Progenitor cell of endocrine pancreas (in vitro differentiated cells): ENCODE measurements at regions not wholly inside any gene's neighbourhood (a gene's known extent, or its start where the extent isn't known, plus 50 kb on each side); places are given as distances from the start of the nearest gene placed in this dataset.

ENCODE experiments used
- DNase-seq: peaks from one replicate; pipeline ENCODE4 v3.0.0; 2021; ENCODE audit warnings: low spot score; ENCODE audit not compliant: unreplicated experiment
- H3K27ac Mint-ChIP-seq: 2 replicates; pipeline ENCODE4 v1.8.0; 2021; ENCODE audit warnings: mild to moderate bottlenecking, moderate library complexity, mixed read lengths
- H3K27me3 Mint-ChIP-seq: 2 replicates; pipeline ENCODE4 v1.8.0; 2021; ENCODE audit warnings: mixed read lengths
- H3K36me3 Mint-ChIP-seq: 2 replicates; pipeline ENCODE4 v1.8.0; 2022; ENCODE audit warnings: mixed read lengths; ENCODE audit not compliant: insufficient read depth
- H3K4me1 Mint-ChIP-seq: 2 replicates; pipeline ENCODE4 v1.8.0; 2021; ENCODE audit warnings: low read depth, mixed read lengths
- H3K4me3 Mint-ChIP-seq: 2 replicates; pipeline ENCODE4 v1.8.0; 2021; ENCODE audit warnings: low read depth, mild to moderate bottlenecking, moderate library complexity, mixed read lengths
- H3K9me3 Mint-ChIP-seq: 2 replicates; pipeline ENCODE4 v1.8.0; 2021; ENCODE audit warnings: low read depth, mixed read lengths
- CTCF ChIP-seq: fragments of 200-600 bp; sonication (generic); IDR thresholded peaks from one replicate; pipeline ENCODE4 v1.5.0; 2021; ENCODE audit warnings: antibody characterized with exemption, mild to moderate bottlenecking; ENCODE audit not compliant: unreplicated experiment

GRCh38 chr10:4250587-4250887 lies 465.5 kb upstream of the KLF6 start:
- H3K4me1 Mint-ChIP-seq: no peaks in the 10 kb centered on the region

GRCh38 chr10:4249841-4250586 lies 465.0 kb upstream of the KLF6 start:
- H3K9me3 Mint-ChIP-seq: no peaks in the 10 kb centered on the region
- DNase-seq: no peak
- no peak for TF ChIP-seq CTCF
- no peaks in the 10 kb centered on the region for H3K36me3 Mint-ChIP-seq
- H3K27ac Mint-ChIP-seq: no peak overlapping the region
- no peak overlapping the region for H3K4me3 Mint-ChIP-seq
- no peaks in the 10 kb centered on the region for H3K27me3 Mint-ChIP-seq
- no peaks in the 10 kb centered on the region for H3K4me1 Mint-ChIP-seq

More at GRCh38 chr10:4250587-4250887, 465.5 kb upstream of the KLF6 start:
- no peak for TF ChIP-seq CTCF
- H3K4me3 Mint-ChIP-seq: no peak overlapping the region
- no peaks in the 10 kb centered on the region for H3K36me3 Mint-ChIP-seq
- H3K9me3 Mint-ChIP-seq: no peaks in the 10 kb centered on the region
- H3K27ac Mint-ChIP-seq: no peak overlapping the region
- H3K27me3 Mint-ChIP-seq: no peaks in the 10 kb centered on the region
- DNase-seq: no peak

- no peaks in the 10 kb centered on the region for H3K9me3 Mint-ChIP-seq
- no peak overlapping the region for H3K27ac Mint-ChIP-seq
- no peaks in the 10 kb centered on the region for H3K36me3 Mint-ChIP-seq
- H3K4me1 Mint-ChIP-seq: peaks cover 6% of the 10 kb centered on the region
- no peak for DNase-seq
- TF ChIP-seq CTCF: no peak
- H3K4me3 Mint-ChIP-seq: no peak overlapping the region
- H3K27me3 Mint-ChIP-seq: no peaks in the 10 kb centered on the region
Measured at GRCh38 chr10:4247379-4247778, 462.4 kb upstream of the KLF6 start.

- no peak overlapping the region for H3K4me3 Mint-ChIP-seq
Measured at GRCh38 chr10:4246881-4247358, 461.9 kb upstream of the KLF6 start.

GRCh38 chr10:4243651-4244050 lies 458.6 kb upstream of the KLF6 start:
- Mint-ChIP-seq H3K27me3 (no peaks in the 10 kb centered on the region), H3K27ac (no peak overlapping the region), H3K9me3 (no peaks in the 10 kb centered on the region), H3K4me3 (no peak overlapping the region), H3K4me1 (peaks cover 15% of the 10 kb centered on the region), H3K36me3 (no peaks in the 10 kb centered on the region)
- TF ChIP-seq CTCF: no peak
- DNase-seq: no peak

More at GRCh38 chr10:4246881-4247358, 461.9 kb upstream of the KLF6 start:
- peaks cover 9% of the 10 kb centered on the region for H3K4me1 Mint-ChIP-seq
- H3K27ac Mint-ChIP-seq: no peak overlapping the region
- H3K27me3 Mint-ChIP-seq: no peaks in the 10 kb centered on the region
- H3K9me3 Mint-ChIP-seq: no peaks in the 10 kb centered on the region
- no peak for TF ChIP-seq CTCF
- no peak for DNase-seq
- no peaks in the 10 kb centered on the region for H3K36me3 Mint-ChIP-seq
